MM.1S (cell line): ENCODE measurements at regions not wholly inside any gene's neighbourhood (a gene's known extent, or its start where the extent isn't known, plus 50 kb on each side); places are given as distances from the start of the nearest gene placed in this dataset.

Experiments used
- DNase-seq: peaks from one replicate; pipeline ENCODE4 v3.0.0-alpha.2; 2015
- H2AFZ ChIP-seq: fragments of 300-600 bp; sonication (generic); 2 replicates; pipeline ENCODE4 v1.6.0; 2016; ENCODE audit warnings: antibody characterized with exemption, low read length
- H3F3A ChIP-seq: fragments of 300-600 bp; sonication (generic); 2 replicates; pipeline ENCODE4 v1.6.1; 2016; ENCODE audit warnings: mild to moderate bottlenecking, antibody characterized with exemption, low read length, moderate library complexity, mixed read lengths; ENCODE audit not compliant: insufficient read depth
- H3K27ac ChIP-seq: fragments of 300-600 bp; sonication (generic); 2 replicates; pipeline ENCODE4 v1.5.1; 2016; ENCODE audit warnings: mild to moderate bottlenecking, low read length
- H3K27me3 ChIP-seq: fragments of 300-600 bp; sonication (generic); replicated peaks from 2 replicates; pipeline ENCODE4 v1.6.0; 2016; ENCODE audit warnings: low read length; ENCODE audit not compliant: insufficient read depth
- H3K36me3 ChIP-seq: fragments of 300-600 bp; sonication (generic); replicated peaks from 2 replicates; pipeline ENCODE4 v1.6.1; 2016; ENCODE audit warnings: mild to moderate bottlenecking, low read length, mixed read lengths; ENCODE audit not compliant: insufficient read depth
- H3K4me1 ChIP-seq: fragments of 300-600 bp; sonication (generic); 2 replicates; pipeline ENCODE4 v1.6.1; 2016; ENCODE audit warnings: low read length, mixed read lengths
- H3K4me2 ChIP-seq: fragments of 300-600 bp; sonication (generic); 2 replicates; pipeline ENCODE4 v1.6.0; 2016; ENCODE audit warnings: low read depth, low read length
- H3K4me3 ChIP-seq: fragments of 300-600 bp; sonication (generic); 2 replicates; pipeline ENCODE4 v1.5.1; 2016; ENCODE audit warnings: low read length, mixed read lengths
- H3K79me2 ChIP-seq: fragments of 300-600 bp; sonication (generic); 2 replicates; pipeline ENCODE4 v1.6.1; 2016; ENCODE audit warnings: mixed run types, low read length, mixed read lengths
- H3K9ac ChIP-seq: fragments of 300-600 bp; sonication (generic); 2 replicates; pipeline ENCODE4 v1.6.1; 2016; ENCODE audit warnings: low read length, mixed read lengths
- H3K9me2 ChIP-seq: fragments of 300-600 bp; sonication (generic); replicated peaks from 2 replicates; pipeline ENCODE4 v1.6.1; 2016; ENCODE audit warnings: mild to moderate bottlenecking, low read length, mixed read lengths; ENCODE audit not compliant: insufficient read depth
- H3K9me3 ChIP-seq: fragments of 300-600 bp; sonication (generic); replicated peaks from 2 replicates; pipeline ENCODE4 v1.6.1; 2016; ENCODE audit warnings: mild to moderate bottlenecking, low read length, mixed read lengths; ENCODE audit not compliant: insufficient read depth
- H4K20me1 ChIP-seq: fragments of 300-600 bp; sonication (generic); 2 replicates; pipeline ENCODE4 v1.6.1; 2016; ENCODE audit warnings: mild to moderate bottlenecking, low read length, moderate library complexity, mixed read lengths; ENCODE audit not compliant: insufficient read depth
- CTCF ChIP-seq: fragments of 300-600 bp; sonication (generic); IDR thresholded peaks from 2 replicates; pipeline ENCODE4 v1.5.1; 2016; ENCODE audit warnings: antibody characterized with exemption, low read length, mixed read lengths
- EZH2 ChIP-seq: fragments of 300-600 bp; sonication (generic); optimal IDR thresholded peaks from 2 replicates; pipeline ENCODE3; 2017; ENCODE audit warnings: low read depth, mild to moderate bottlenecking, antibody characterized with exemption, low read length, mixed read lengths
- EZH2phosphoT487 ChIP-seq: fragments of 300-600 bp; sonication (generic); IDR thresholded peaks from 2 replicates; pipeline ENCODE4 v1.6.1; 2018; ENCODE audit warnings: antibody characterized with exemption, low read length

- H3K36me3 ChIP-seq = no peaks in the 10 kb centered on the region
These were observed 2025.0 kb downstream of the LRRC4C start for GRCh38 chr11:39434466-39434865.

GRCh38 chr11:39432929-39433328, 2026.5 kb downstream of the LRRC4C start:
- no peak for TF ChIP-seq EZH2phosphoT487
- no peak for TF ChIP-seq EZH2
- no peak for TF ChIP-seq CTCF
- Histone ChIP-seq H3K4me1 (no peaks in the 10 kb centered on the region), H3K9ac (no peak overlapping the region), H3K27me3 (no peaks in the 10 kb centered on the region), H2AFZ (no peak overlapping the region), H3K27ac (no peak overlapping the region), H3K9me2 (no peaks in the 10 kb centered on the region), H3K4me2 (no peak overlapping the region), H4K20me1 (no peaks in the 10 kb centered on the region), H3K9me3 (no peaks in the 10 kb centered on the region), H3F3A (no peaks in the 10 kb centered on the region), H3K79me2 (no peaks in the 10 kb centered on the region), H3K4me3 (no peak overlapping the region), H3K36me3 (no peaks in the 10 kb centered on the region)
- DNase-seq = no peak

More at GRCh38 chr11:39434466-39434865, 2025.0 kb downstream of the LRRC4C start:
- no peaks in the 10 kb centered on the region for H3F3A ChIP-seq
- no peak overlapping the region for H3K9ac ChIP-seq
- H2AFZ ChIP-seq = no peak overlapping the region
- TF ChIP-seq EZH2 = no peak
- no peak for TF ChIP-seq EZH2phosphoT487
- no peaks in the 10 kb centered on the region for H3K9me2 ChIP-seq
- H3K9me3 ChIP-seq = no peaks in the 10 kb centered on the region
- no peak overlapping the region for H3K4me2 ChIP-seq
- no peak overlapping the region for H3K4me3 ChIP-seq
- H3K27me3 ChIP-seq = no peaks in the 10 kb centered on the region
- H4K20me1 ChIP-seq = no peaks in the 10 kb centered on the region
- DNase-seq = no peak
- no peaks in the 10 kb centered on the region for H3K79me2 ChIP-seq
- no peak overlapping the region for H3K27ac ChIP-seq
- H3K4me1 ChIP-seq = no peaks in the 10 kb centered on the region

- Histone ChIP-seq H3F3A (no peaks in the 10 kb centered on the region), H3K4me1 (no peaks in the 10 kb centered on the region)
These were observed 2034.2 kb downstream of the LRRC4C start for GRCh38 chr11:39425226-39425625.

More at GRCh38 chr11:39425226-39425625, 2034.2 kb downstream of the LRRC4C start:
- Histone ChIP-seq H3K4me3 (no peak overlapping the region), H3K9me3 (no peaks in the 10 kb centered on the region), H3K36me3 (no peaks in the 10 kb centered on the region), H3K79me2 (no peaks in the 10 kb centered on the region), H3K9me2 (no peaks in the 10 kb centered on the region), H3K9ac (no peak overlapping the region), H4K20me1 (no peaks in the 10 kb centered on the region), H2AFZ (no peak overlapping the region), H3K27ac (no peak overlapping the region), H3K4me2 (no peak overlapping the region), H3K27me3 (no peaks in the 10 kb centered on the region)
- no peak for TF ChIP-seq EZH2
- no peak for TF ChIP-seq CTCF
- TF ChIP-seq EZH2phosphoT487 = no peak
- no peak for DNase-seq
